ENCODE measurements at regions not wholly inside any gene's neighbourhood (a gene's known extent, or its start where the extent isn't known, plus 50 kb on each side); places are given as distances from the start of the nearest gene placed in this dataset.
"Not testable (repeated sequence)": the region's sequence is repeated elsewhere in the genome, so short reads cannot be mapped to it uniquely, and the experiment has no call there.

DNA sequence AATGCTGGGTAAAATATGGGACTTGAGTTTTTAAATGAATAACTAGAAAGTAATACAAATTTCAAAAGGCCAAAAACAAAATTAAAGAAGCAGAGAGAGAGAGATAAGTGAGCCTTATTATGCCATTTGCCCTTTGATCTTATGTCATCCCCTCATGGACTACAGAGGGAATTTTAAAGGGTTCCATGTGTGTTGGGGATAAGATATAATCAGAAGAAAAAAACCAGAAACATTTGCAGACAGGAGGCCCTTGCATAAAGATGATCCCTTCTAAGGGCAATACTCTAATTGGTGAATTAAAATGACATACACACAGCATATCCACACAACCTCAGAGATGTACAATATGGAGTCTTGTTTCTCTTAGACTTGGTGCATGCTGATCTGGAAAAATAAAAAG, 406.6 kb upstream of the LARGE1 start:
- DNase-seq: no peak

DNA sequence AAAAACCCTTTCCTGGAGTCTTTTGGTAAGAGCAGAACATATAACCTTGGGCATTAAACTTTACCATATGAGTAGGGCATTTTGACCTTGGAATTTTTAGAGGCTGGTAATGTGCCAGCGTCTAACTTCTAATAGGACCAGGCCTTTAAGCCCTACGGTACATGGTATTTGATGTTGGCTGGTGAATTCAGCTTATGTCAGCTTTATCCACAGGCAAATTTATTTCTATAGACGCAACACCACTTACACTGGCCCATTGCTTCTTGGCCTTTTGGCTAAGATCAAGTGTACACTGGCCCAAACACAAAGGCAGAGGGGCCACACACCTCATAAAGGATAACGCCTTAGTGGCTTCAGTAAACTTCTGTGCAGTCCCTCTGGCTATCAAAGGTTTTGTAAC, 410.2 kb upstream of the LARGE1 start:
- no peak for DNase-seq

DNA sequence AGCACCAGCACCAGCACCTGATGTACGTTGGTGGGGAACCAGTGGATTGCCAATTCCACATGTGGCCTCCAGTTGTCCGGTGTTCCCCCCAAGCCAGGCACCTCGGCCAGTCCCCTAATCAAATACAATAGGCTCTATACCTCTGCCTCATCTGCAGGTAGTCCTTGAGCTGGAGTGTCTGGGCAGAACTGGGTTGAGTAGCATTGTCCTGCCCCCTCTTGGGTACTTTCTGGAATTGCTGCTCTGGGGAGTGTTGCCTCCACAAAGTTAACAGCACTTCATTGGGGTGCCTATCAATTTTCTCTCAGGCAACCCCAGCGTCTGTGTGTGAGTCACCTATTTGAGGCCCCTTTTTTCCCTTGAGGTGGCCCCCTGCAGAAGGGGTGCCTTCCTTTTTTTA, 413.0 kb upstream of the LARGE1 start:
- no peak for DNase-seq

DNA sequence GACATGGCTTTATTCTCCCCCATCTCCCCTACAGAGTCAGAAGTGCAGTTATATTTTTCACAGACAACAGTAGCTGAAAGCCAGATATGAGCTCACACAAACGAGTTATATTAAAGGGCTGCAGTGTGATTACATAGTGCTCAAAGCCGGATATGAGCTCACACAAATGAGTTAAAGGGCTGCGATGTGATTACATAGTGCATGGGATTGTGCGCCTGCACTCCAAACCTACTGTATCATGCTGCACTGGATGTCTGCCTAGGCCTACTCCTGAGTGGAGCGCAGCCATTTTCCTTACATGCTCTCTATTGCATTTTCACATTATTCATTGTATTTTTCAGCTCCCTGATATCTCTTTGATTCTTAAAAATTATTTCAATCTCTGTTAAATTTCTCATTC, 414.6 kb upstream of the LARGE1 start:
- DNase-seq: no peak

DNA sequence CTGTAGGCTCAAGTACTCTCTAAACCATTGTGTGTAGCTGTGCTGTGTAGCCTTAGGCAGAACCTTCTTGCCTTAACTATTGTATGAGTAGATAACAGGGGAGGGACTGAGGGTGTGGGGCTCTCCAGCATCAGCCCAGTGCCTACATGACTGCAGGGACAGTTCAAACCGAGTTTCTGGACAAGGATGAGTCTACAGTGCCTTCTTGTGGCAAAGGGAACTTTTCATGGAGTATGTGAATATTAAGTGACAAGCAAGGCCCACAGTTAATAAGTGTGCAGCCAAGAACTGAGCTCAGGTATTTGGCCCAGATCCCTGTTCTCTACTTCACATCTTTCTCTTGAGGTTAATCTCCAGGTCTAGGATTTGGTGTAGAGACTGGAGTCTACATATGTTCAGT, 424.4 kb upstream of the LARGE1 start:
- peak in 1 of 3 experiments; percentile 17 for DNase-seq

DNA sequence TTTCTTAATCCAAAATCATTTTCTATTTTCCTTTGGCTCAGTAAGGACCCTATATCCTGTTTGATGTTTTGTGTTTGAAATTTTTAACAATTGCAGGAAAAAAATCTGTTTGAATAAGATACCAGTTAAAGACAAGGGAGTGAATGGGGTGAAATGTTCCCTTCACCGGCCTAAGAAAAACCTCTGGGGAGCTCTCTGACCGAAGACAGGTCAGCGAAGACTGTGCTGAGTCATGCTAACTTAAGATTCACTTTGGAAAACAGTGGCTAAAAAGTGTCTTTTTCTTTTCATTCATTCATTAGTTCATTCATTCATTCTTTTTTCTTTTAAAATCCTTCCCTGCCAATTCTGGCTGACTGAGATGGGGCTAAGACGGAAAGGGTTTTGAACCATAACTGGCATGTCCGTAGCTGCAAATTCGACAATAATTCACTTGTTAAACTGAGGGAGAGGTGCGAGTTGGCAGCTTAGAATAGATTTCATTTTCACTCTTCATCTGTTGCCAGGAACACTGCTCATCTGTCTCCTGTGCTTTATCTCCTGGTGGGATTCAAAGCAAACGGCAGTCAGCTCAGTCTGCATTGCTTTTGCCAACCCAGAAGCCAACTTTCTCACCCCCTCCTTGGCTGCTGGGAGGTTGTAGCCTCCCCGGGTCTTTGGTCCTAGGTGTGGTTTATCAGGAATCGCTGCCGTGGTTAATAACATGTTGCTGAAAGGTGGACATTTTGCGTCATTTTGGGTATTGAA, 434.0 kb upstream of the LARGE1 start:
- no peak for DNase-seq

DNA sequence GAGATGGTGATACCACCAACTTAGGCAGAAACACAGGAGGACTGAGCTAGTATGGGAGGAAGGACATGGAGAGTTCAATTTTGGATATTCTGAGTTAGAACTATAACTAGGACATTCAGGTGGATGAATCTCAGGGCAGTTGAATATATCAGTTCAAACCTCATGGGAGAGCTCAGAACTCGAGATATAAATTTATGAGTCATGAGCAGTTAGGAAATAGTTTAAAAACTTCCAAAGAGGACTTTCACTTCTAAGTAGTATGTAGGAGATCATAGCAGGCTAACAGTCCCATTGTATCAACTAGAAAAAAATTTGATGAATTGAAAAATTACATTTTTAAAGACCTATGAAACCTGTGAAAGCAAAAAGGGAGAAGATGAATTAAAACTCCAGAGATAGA, 436.2 kb upstream of the LARGE1 start:
- no peak for DNase-seq

DNA sequence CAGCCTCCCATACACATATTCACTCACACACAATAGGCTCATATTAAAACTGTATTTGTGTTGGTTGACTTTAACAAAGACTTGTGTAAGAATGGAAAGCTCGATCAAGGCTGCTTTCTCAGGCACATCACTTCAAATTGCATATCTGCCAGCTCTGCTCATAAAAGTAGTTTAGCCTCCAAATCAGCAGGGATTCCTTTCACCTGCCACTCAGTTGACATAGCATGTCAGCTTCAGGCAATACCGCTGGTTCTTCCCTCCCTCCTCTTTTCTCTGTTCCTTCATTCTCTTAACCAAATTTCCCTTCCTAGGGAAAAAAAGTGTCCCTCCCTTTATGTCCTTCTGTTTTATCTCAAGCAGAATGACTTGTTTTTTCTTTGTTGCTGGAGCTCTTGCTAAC, 450.4 kb upstream of the LARGE1 start:
- DNase-seq: peak in 1 of 3 experiments; percentile 3

DNA sequence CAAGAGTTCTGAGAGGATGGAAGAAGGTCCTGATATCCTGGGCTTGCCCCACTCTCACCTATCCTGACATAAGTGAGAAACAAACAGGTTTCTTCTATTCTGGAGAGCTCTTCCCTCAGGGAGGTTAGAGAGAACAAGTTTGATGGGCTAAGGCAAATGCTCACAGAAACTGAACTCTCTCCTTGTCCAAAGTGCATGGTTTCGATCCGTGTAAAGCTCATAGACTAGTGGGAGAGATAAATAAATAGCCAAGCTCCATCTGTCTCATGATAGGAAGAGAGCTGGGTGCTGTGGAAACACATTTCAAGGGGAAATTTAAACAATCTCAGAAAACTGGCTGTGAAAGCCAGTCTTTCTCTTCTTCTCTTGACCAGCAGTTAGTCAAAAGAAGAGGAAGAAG, 459.5 kb upstream of the LARGE1 start:
- DNase-seq: no peak

DNA sequence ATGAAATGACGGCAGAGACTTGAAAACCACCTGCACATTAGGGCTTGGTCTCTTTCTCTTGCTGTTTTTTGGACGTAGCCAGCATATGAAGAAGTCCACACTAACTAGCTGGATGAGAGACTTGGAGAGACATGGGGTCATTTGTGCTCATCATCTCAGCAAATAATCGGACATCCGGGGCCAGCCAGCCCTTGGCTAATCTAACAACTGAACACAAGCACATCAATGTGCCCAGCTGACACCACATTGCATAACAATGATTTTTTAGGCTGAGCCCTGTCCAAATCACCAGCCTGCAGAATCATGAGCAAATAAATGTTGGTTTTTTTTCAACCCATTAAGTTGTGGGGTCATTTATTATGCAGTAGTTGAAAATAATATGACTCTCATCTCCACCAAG, 460.3 kb upstream of the LARGE1 start:
- no peak for DNase-seq

DNA sequence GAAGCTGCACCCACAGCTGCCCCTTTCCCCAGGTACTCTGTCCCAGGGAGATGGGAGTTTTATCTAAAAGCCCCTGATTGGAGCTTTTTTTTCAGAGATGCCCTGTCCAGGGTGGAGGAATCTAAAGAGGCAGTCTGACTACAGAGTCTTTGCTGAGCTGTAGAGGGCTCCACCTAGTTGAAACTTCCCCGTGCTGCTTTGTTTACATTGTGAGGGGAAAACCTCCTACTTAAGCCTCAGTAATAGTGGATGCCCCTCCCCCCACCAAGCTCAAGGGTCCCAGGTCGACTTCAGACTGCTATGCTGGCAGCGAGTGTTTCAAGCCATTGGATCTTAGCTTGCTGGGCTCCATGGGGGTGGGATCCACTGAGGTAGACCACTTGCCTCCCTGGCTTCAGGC, 470.1 kb upstream of the LARGE1 start:
- DNase-seq: no peak

DNA sequence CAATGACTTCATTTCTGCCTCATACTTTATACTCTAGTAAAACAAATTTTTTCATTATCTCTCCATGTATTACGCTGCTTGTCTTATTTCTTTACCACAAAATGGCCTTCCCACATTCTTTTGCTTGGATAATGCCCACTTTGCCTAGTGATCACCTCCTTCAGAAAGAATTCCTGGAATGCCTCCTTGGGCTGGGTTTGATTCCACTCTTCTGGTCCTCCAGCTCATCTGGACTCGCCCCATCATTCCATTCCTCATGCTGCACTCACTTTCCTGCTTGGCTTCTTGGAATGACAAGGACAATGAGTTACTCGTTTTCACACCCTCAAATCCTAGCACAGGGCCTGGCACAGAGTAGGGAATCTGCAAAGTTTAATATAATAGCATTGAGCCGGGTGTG, 475.1 kb upstream of the LARGE1 start:
- no peak for DNase-seq

DNA sequence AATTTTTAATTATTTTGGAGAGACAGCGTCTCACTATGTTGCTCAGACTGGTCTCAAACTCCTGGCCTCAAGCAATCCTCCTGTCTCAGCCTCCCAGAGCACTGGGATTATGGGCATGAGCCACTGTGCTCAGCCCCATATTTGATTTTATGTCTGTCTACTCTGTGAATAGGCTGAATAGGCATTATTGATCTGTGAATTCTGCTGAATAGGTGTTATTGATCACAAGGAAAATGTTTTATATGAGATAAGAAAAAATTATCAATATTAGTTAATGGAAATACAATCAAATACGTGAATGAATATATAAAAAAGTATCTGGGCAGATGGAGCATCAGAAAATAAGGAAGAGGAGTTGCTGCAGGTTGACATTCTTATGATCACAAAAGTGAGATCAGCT, 483.4 kb upstream of the LARGE1 start:
- no peak for DNase-seq

DNA sequence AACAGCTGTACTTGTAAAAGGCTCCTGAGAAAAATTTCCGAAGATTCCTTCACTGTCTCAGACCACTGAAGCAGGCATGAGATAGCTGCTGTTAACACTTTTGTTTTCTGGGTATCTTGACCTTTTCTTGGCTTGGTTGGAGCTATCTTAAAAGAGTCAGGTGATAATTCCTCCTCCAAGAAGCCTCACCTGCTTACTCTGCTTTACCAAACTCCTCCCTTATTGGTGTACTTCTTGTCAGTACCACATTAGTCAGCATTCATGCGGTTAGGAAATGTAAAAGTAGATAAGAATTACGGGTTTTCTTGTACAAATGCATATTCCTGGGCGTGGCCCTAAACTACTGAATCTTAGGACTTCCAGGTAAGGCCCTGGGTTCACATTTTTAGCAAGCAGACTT, 489.8 kb upstream of the LARGE1 start:
- DNase-seq: no peak

DNA sequence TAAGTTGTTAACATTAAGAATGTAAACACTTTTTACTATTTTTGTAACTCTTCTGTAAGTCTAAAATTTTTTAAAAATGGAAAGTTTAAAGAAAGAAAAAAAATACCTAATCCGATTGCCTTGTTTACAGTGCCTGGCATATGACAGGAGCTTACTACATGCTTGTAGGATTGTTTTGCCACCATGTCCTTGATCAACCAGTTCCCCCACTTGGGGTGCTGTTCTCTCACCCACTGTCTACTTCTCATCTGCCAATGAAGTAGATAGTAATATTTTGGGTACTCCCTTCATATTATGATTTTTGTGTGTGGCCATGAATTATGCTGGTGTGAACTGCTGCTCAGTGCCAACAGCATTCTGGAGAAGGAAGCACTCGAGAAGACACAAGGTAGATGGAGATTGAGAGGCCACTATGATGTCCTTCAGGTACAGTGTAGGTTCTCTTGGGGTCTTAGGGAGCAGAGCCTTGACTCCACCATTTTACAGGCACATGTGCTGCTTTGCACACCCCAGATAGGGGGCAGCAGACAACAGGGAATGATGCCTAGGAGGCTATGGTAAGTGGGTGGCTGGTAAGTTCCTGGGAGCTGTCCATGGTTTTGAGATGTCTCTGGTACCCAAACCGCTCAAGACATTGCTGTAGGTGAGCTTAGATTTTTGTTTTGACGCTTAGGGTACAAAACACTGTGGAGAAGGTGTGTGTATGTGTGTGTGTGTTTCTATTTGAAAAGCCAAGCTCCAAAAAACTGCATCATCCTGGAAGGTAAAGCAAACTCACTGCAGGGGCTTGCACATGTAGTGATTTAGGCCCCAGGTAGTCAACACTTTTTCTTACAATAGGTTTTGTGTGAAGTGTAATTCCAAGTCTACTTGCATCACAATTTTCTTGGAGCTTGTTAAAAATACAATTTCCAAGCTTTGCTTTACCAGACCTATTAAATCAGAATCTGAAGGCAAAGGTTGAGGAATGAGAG, 494.5 kb upstream of the LARGE1 start:
- peak; percentile 45 to 72 (median 46) for DNase-seq

DNA sequence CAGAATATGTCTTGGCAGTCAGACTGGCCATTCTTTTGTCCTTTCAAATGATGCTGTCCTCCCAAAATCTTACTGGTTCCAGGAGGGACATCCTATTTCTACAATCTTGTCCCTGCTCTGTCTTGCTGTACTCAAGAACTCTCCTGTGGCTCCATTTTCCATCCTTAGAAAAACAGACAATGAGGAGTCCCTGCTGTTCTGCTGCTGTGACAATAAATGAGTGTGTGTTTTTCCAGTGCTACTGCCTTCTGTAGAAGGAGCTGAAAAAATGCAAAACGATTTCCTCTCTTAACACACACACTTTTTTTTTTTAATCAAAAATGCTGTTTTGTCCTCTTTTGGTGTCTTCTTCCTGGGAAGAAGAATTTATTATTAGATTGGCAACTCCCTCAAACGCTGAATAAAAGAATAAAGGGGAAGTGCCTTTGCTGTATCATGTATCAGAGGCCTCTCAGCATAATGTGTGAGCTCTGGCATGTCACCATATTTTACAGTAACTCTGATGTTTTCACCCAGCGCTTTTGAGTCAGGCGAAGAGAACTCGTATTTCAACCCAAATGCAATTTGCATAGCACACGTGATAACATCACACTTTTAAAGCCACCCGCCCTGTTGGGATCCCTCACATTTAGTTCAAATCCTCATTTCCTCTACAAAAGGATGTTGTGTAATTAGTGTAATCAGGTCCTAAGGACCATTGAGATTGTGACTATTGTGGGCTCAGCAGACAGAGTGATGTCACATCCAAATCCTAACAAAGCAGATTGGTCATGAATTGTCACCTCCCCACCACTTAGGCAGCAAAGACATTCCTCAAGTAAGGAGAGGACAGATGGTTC, 496.0 kb upstream of the LARGE1 start:
- peak in 2 of 3 experiments; percentile 12 to 27 for DNase-seq

DNA sequence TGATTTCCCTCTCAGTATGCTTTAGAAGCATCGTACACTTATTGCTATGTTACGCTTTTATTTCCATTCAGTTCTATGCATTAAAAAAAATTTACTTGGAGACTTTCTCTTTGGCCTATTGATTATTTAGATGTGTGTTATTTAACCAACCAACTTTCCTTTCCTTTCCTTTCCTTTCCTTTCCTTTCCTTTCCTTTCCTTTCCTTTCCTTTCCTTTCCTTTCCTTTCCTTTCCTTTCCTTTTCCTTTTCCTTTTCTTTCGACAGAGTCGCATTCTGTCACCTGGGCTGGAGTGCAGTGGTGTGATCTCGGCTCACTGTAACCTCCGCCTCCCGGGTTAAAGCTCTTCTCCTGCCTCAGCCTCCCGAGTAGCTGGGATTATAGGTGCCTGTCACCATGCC, 502.7 kb upstream of the LARGE1 start:
- not testable (repeated sequence) for DNase-seq

DNA sequence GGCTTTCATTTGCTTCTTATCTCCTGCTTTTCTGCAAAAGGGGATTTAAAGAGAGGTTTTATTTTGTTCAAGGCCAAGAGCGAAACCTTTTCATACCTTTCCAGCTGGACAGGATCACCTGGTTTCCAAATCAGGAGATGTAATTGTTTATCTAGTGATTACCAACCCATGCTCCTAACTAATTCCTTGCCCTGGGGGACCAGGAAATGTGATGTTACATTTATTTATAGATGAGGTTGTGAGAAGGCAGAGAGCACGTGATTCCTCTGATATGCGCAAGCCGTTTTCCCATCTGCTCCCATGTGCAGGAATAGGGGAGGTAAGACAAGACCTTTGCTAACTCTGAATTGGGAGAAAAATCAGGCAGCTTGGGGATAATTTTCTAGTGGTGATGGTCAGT, 507.2 kb upstream of the LARGE1 start:
- peak in 2 of 3 experiments; percentile 52 to 81 for DNase-seq

DNA sequence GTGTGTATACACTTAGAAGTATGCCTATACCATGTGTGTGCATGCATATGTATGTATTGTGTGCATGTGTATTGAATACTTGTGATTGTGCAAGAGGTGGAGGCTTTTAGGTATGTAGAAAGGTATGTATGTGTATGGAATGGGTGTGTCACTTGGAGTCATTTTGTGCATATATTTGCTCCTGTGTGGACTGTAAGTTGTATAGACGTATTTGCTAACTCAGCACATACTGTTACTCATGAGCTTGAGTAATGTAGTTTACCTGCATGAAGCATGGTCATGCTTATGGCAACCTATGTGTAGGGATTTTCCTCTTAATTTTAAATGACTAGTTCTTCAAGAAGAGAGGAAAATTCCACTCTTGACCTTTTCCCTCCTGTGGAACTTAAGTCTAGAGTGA, 507.6 kb upstream of the LARGE1 start:
- peak in 1 of 3 experiments; percentile 48 for DNase-seq

DNA sequence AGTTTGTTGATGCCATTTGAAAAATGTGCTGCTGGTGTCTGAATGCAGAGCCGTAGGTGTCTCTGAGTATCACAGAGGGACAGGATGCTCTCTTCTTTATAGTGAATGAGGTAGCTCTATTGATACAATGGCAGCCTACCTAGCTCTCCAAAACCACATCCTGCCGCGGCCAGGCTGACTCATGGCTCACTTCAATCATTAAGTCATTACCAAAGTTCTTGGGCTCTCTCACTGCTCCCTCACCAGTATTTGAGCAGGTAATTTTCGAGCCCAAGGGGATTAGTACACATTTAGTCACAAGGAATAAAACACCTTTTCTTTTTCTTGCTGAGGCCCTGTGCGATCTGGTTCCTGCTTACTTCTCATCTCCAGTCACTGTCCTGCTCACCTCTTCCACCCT, 509.0 kb upstream of the LARGE1 start:
- no peak for DNase-seq

DNA sequence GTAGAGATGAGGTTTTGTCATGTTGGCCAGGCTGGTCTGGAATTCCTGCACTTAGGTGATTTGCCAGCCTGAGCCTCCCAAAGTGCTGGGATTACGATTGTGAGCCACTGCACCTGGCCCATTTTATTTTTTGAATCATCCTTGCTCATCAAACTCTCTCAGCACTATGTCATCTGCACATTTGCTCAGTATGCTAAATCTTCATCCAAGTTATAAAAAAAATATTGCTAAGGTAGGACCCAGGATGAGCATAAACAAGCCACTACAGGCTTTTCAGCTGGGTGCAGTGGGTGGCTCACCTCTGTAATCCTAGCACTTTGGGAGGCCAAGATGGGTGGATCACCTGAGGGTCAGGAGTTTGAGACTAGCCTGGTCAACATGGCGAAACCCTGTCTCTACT, 510.1 kb upstream of the LARGE1 start:
- DNase-seq: no peak

DNA sequence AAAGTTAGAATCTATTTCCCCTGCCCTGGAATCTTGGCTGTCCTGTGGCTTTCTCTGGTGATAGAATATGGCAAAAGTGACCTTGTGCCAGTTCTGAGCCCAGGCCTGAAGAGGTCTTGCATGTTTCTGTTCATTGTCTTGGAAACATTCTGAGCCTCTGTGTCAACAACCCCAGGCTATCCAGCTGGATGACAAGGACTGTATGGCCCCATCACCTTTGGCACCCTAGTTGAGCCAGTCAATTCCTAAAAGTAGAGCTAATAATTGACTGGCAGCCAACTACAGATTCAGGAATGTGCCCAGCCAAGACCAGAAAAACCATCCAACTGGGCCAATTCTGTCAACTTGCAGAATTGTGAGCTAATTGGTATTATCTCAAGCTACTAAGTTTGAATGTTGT, 514.1 kb upstream of the LARGE1 start:
- DNase-seq: no peak

DNA sequence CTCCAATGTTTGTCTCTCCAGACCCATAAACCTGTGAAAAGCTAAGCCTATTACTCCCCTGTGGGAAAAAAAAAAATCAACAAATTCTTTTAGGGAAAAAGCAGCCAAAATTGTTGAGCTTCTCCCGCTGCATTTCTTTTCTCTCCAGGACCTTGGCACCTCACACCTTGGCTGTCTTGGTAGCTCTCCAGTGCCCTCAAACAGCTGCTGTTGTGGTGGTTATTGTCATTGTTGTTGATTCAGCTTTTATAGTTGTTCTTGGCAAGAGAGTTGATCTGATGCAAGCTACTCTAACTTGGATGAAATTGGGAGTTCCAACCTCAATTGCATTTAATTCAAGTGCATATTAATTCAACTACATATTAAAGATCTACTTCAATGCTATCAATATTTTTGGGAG, 516.9 kb upstream of the LARGE1 start:
- no peak for DNase-seq
